ENCODE measurements at regions not wholly inside any gene's neighbourhood (a gene's known extent, or its start where the extent isn't known, plus 50 kb on each side); places are given as distances from the start of the nearest gene placed in this dataset.
"Not testable (repeated sequence)": the region's sequence is repeated elsewhere in the genome, so short reads cannot be mapped to it uniquely, and the experiment has no call there.

- DNase-seq (ENCODE audit: low read depth in 2 of 2): no peak
These were observed 55.0 kb upstream of the PPP1R2C start for GRCh38 chrX:42832764-42833549.

- DNase-seq (ENCODE audit: low read depth in 2 of 2): not testable (repeated sequence)
These were observed 55.6 kb upstream of the PPP1R2C start for GRCh38 chrX:42833550-42833940.

GRCh38 chrX:42837101-42837726 is 59.3 kb upstream of the PPP1R2C start:
- DNase-seq (ENCODE audit: low read depth in 2 of 2): no peak

DNA sequence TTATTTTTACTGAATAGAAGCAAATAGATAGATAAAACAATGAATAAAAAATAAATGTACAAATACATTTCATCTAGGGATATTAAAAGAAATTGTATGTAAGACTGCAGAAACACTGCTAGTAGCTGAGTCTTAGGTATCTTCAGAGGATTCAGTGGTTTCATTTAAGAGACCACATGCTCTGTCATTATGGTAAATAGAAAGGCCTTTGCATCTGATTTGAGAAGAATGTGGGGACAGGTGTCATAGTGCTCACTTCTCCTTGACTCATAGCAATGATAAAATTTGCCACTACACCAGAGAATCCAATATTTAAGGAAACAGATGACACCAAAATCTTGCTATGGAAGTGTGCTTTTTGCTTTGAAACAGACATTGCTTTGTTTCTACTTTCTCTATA is 59.8 kb upstream of the PPP1R2C start:
- no peak for DNase-seq (ENCODE audit: low read depth in 2 of 2)

GRCh38 chrX:42839632-42840031 is 61.7 kb upstream of the PPP1R2C start:
- no peak for DNase-seq (ENCODE audit: low read depth in 2 of 2)

- DNase-seq (ENCODE audit: low read depth in 2 of 2): no peak
These were observed 68.8 kb upstream of the PPP1R2C start for GRCh38 chrX:42846741-42847140.

DNA sequence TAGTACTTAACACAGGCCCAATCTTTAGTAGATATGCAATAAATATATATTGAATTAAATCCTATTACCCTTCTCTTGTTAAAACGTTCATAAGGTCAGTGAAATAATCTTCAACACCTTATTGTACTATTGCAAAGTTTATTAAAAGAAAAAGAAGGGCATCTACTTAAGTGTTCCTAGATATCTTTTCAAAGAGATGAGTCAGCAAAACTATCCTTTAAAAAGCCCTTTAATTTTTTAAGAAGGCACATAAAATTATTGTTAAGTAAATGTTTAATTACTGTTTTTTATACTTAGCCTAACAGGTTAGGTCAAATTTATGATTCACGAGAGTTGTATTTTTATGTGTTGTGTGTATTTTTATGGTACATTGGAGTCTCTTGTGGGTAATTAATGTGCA is 77.3 kb upstream of the PPP1R2C start:
- no peak for DNase-seq (ENCODE audit: low read depth in 2 of 2)

GRCh38 chrX:42857766-42858165 is 79.8 kb upstream of the PPP1R2C start:
- DNase-seq (ENCODE audit: low read depth in 2 of 2): no peak

GRCh38 chrX:42869011-42869410 is 91.0 kb upstream of the PPP1R2C start:
- DNase-seq (ENCODE audit: low read depth in 2 of 2): no peak

- no peak for DNase-seq (ENCODE audit: low read depth in 2 of 2)
These were observed 91.9 kb upstream of the PPP1R2C start for GRCh38 chrX:42869659-42870476.

DNA sequence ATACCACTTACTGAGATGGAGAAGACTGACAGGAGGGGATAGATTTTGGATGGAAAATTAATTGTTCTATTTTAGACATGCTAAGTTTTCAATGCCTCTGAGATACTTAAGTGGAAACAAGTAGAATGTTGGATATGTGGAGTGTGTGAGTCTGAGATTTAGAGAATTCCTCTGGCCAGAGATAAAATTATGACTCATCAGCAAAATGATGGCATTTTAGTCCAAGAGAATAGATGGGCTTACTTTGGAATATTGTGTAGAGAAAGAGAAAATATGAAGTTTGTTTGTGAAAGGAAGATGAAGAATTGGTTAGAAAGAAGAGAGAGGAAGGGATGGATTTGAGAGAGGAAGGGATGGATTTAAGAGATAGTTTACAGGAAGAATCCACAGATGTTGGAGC is 108.6 kb upstream of the PPP1R2C start:
- no peak for DNase-seq (ENCODE audit: low read depth in 2 of 2)

DNA sequence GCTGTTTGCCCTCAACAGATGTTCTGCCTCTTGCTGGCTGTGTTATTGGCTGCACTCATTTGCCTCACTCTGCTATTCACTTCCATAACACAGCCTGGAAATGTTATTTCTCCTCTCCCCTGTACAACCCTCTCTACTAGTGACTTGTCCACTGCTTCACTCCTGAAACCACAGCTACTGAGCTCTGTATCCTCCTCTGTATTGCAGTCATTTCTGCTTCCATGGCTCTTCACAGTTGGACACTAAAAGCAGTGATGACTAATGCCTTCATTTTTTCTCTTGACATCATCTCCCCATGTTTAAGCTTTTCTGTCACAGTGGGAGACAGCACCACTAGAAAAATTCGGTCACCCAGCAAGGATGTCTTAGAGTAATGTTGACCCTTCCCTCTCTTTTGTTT is 123.0 kb upstream of the PPP1R2C start:
- DNase-seq (ENCODE audit: low read depth in 2 of 2): no peak

DNA sequence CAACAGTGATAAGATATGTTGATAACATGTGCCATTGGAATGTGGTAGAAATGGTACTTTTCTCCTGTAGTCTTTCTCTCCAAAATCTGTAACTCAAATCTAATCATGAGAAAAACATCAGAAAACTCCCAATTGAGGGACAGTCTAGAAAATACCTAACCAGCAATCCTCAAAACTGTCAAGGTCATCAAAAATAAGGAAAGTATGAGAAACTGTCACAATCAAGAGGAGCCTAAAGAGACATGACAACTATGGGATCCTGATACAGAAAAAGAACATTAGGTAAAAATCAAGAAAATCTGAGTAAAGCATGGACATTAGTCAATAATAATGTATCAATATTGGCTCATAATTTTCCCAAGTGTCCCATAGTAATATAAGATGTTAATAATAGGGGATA is 124.5 kb upstream of the PPP1R2C start:
- DNase-seq (ENCODE audit: low read depth in 2 of 2): no peak

GRCh38 chrX:42920752-42921151 is 142.8 kb upstream of the PPP1R2C start:
- no peak for DNase-seq (ENCODE audit: low read depth in 2 of 2)

DNA sequence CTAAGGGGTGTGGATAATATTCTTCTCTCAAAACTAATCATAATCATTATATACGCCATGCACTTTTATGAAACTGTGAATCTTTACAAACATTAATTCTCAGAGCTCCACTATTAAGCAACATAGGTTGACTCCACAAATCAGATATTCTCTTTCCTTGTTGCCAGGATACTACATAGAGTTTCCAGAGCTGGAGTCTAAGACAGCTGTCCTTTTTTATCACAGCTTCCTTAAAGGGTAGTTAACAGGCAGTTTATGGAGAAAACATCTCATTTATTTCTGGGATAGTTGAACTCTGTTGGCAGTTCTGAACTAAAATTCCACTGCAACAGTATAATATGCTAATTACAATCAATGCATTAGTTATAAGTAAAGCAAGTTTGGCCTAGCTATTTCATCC is 152.1 kb upstream of the PPP1R2C start:
- no peak for DNase-seq (ENCODE audit: low read depth in 2 of 2)

DNA sequence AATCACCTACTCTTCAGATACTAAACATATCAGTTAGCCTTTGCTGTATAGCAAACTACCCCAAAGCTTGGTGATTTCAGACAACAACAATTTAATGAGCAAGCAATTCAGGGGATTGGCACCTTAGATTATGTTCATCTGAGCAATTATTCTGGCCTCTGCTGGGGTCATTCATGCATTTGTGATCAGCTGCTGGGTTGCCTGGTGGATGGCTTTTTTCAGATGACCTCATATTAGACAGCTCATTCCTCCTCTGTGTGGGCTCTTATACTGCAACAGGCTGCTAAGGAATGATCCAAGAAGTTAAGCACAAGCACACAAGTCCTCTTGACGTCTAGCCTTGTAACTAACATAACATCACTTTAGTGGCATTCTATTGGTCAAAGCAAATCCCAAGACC is 153.0 kb upstream of the PPP1R2C start:
- DNase-seq (ENCODE audit: low read depth in 2 of 2): no peak

DNA sequence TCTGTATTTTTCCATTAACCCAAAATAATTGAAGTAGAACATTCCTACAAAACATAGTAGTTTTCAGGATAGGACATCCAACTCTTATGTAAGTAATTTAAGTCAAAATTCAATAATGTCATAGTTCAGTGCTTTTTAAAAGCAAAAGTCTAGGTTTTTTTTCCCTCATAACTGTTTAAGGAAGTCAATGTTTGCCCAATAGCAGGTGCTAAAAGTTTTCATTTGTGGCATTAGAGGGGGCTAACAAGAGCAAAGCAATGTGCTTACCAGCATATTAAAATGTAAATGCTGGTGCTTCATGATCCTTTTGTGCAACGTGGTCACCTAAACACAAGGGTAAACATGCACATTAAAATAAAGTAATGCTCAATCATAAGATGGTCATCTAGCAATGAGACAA is 155.2 kb upstream of the PPP1R2C start:
- no peak for DNase-seq (ENCODE audit: low read depth in 2 of 2)

DNA sequence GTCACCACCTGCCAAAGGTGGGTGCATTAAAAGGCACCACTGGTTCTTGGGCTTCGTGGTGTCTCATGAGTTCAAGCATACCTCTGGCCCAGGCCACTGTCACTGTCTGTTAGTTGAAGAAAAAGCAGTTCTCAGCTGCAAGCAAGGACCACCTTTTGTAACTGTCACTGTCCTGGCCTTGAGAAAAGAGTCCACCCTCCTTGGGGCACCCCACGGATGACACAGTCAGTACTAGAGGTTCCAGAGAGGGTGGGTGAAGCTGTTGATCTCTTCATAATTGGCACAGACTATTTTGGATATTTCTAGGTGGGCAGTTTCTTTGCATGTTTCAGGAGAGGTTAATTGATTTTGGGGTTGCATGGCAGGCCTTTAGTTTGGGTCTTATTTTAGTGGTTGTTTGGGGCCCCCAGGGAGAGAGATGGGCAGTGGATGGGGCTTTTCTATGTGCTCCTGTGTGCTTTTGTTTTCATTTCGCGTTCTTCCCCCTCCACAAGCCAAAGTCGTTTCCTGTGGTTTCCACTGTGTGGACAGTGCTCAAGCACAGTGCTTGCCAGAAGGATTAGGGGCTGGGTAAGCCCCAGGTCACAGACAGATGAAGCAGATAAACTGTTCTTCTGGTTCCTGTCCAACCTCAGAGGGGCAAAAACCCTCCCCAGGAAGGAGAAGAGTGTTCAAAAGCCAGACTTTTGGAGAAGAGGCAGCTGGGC is 156.2 kb upstream of the PPP1R2C start:
- no peak for DNase-seq (ENCODE audit: low read depth in 2 of 2)

- DNase-seq (ENCODE audit: low read depth in 2 of 2): no peak
These were observed 163.7 kb upstream of the PPP1R2C start for GRCh38 chrX:42941671-42942070.

DNA sequence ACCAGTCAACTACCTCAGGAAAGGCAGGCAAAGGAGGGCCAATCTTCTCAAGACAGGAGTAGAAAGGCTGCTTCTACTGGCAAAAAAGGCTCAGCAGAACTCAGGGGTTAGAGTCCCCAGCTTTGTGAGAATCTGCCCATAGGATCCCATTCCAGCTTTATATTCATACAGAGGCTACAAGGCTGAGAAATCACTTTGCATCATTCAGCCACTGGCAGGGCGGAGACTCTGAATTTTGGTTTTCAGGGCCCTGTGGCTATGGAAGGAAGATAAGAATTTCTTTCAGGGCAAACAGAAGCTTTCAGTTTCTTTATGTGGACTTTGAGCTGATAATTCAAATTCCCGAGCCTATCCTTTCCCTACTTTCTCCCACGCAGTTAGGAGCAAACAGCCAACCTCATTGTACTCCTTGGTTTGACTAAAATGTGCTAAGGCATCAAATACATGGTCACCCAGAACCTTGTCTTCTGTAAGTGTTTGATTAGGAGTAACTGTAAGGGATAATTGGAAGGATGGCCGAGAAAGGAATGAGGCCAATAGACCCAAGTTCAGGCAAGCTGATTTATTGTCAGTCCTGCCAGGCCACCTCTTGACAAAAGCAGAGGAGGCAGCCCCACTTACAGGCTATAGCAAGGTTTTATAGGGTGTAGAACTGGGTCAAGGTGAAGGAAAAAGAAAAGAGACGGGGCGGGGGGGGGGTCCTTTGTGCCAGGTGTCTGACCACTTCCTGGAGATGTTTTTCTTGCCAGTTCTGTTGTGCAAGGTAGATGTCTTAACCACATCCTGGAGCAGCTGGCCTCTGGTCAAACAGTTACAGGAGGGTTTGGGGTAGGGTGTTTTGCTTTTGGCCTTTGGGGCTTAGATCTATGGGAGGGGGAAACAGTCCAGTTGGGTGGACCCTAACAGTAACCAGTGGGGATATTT is 165.3 kb upstream of the PPP1R2C start:
- no peak for DNase-seq (ENCODE audit: low read depth in 2 of 2)

DNA sequence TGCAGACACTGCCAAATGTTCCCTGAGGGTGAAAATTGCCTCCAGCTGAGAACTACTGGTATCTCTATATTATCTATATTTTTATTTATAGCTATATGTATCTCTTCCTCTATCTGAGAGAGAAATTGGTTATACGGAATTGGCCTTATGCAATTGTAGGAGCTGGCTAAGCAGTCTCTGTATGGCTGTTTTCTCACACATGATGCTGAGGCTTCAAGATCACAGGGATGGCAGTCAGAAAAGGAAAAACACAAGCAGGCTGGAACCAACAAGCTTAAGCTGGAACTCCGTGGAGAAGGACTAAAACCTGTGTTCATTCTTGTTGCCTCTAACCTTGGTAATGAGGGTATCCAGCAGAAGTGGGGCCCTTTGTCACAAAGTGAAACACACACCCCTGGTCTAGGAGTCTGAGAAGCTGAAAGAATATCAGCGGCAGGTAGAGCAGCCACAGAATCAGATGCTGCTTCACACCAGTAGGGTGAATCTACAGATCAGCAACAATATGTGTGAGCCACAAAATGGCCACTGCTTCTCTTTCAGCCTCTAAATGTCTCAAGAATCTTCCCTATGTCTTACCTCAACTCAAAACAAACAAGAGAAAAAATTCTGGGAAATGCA is 166.5 kb upstream of the PPP1R2C start:
- no peak for DNase-seq (ENCODE audit: low read depth in 2 of 2)
